HCT116 (cell line): ENCODE measurements at regions not wholly inside any gene's neighbourhood (a gene's known extent, or its start where the extent isn't known, plus 50 kb on each side); places are given as distances from the start of the nearest gene placed in this dataset.

Experiments used
- ATAC-seq: fragments of 200-7000 bp; cut with Tn5 transposase; 2 replicates; pipeline ENCODE4 v1.9.1; 2020; ENCODE audit warnings: mild to moderate bottlenecking, moderate library complexity
- BruUV-seq: library from RNA; stranded (reverse); fragments of 400-500 nt; replicated peaks from 2 replicates; lab custom pipeline; 2021; lab: Mats Ljungman, UMichigan
- CTCF ChIA-PET: fragments of 300-600 bp; sonication (Branson Sonifier 250); formaldehyde crosslinking; loops from one replicate; lab custom pipeline; 2021; ENCODE audit warnings: antibody characterized with exemption; lab: Charles Lee
- POLR2A ChIA-PET: fragments of 300-600, 350-600 bp; sonication (Branson Sonifier 250); formaldehyde crosslinking; loops from one replicate; lab custom pipeline; 2021; ENCODE audit warnings: antibody characterized with exemption; lab: Charles Lee
- RAD21 ChIA-PET, 2 experiments: fragments of 300-600 bp; sonication (Branson Sonifier 250); formaldehyde crosslinking; loops; one replicate each; lab custom pipeline; 2023; ENCODE audit warnings: low total read pairs in 2 of 2; ENCODE audit not compliant: uncharacterized antibody in 2 of 2, unreplicated experiment in 2 of 2, low non-redundant PET in 1 of 2; lab: Charles Lee
- DNase-seq: peaks from one replicate; pipeline ENCODE4 v3.0.0-alpha.2; 2010; ENCODE audit warnings: low read depth, low spot score
- H2AFZ ChIP-seq: fragments of 200-600 bp; shearing (Covaris generic), sonication (generic); 2 replicates; pipeline ENCODE4 v1.6.1; 2017; ENCODE audit warnings: low read depth, mixed run types, mixed read lengths, antibody characterized with exemption, low read length; ENCODE audit not compliant: poor library complexity, severe bottlenecking
- H3K27ac ChIP-seq: 2 replicates; pipeline ENCODE4 v1.5.1; 2012; ENCODE audit warnings: low read depth, low read length
- H3K27me3 ChIP-seq: fragments of 200-600 bp; sonication (generic); 2 replicates; pipeline ENCODE4 v1.6.1; 2016; ENCODE audit warnings: mixed run types, low read length, mixed read lengths; ENCODE audit not compliant: insufficient read depth
- H3K36me3 ChIP-seq, 2 experiments: fragments of 200-500 bp in 1 of 2; fragments of 200-600 bp in 1 of 2; sonication (Bioruptor generic) in 1 of 2; sonication (generic) in 1 of 2; 2 replicates each; pipeline versions ENCODE4 v1.5.1 to v1.6.1; 2014 to 2016; ENCODE audit warnings: low read length in 2 of 2, inconsistent platforms in 1 of 2, mixed read lengths in 1 of 2, mixed run types in 1 of 2; ENCODE audit not compliant: insufficient read depth in 2 of 2, control insufficient read depth in 1 of 2
- H3K4me1 ChIP-seq, 2 experiments: fragments of 200-600 bp in 1 of 2; sonication (generic) in 1 of 2; 2 replicates each; pipeline versions ENCODE4 v1.5.1 to v1.6.1; 2012 to 2017; ENCODE audit warnings: low read length in 2 of 2, inconsistent platforms in 1 of 2, mild to moderate bottlenecking in 1 of 2, mixed read lengths in 1 of 2, mixed run types in 1 of 2, moderate library complexity in 1 of 2; ENCODE audit not compliant: insufficient read depth in 2 of 2, control insufficient read depth in 1 of 2
- H3K4me2 ChIP-seq: fragments of 200-600 bp; sonication (generic); 2 replicates; pipeline ENCODE4 v1.6.1; 2017; ENCODE audit warnings: mixed run types, low read length, mixed read lengths
- H3K4me3 ChIP-seq, 2 experiments: fragments of 200-600 bp in 1 of 2; sonication (generic) in 1 of 2; replicated peaks in 1 of 2; 2 replicates each; pipeline ENCODE4 v1.5.1; 2011 to 2016; ENCODE audit warnings: low read length in 2 of 2, control low read depth in 1 of 2, low read depth in 1 of 2, mild to moderate bottlenecking in 1 of 2, mixed read lengths in 1 of 2, mixed run types in 1 of 2
- H3K79me2 ChIP-seq: fragments of 200-600 bp; sonication (generic); 2 replicates; pipeline ENCODE4 v1.6.1; 2017; ENCODE audit warnings: mild to moderate bottlenecking, mixed run types, low read length, moderate library complexity, mixed read lengths; ENCODE audit not compliant: insufficient read depth
- H3K9ac ChIP-seq: fragments of 200-600 bp; sonication (generic); 2 replicates; pipeline ENCODE4 v1.6.1; 2016; ENCODE audit warnings: low read length, mixed read lengths
- H3K9me2 ChIP-seq: fragments of 200-600 bp; sonication (generic), shearing (Covaris generic); 2 replicates; pipeline ENCODE4 v1.6.1; 2017; ENCODE audit warnings: mixed run types, mild to moderate bottlenecking, moderate library complexity; ENCODE audit not compliant: insufficient read depth
- H3K9me3 ChIP-seq, 2 experiments: fragments of 200-500 bp in 1 of 2; fragments of 200-600 bp in 1 of 2; sonication (Bioruptor generic) in 1 of 2; sonication (generic) in 1 of 2; 2 replicates each; pipeline ENCODE4 v1.6.1; 2014 to 2017; ENCODE audit warnings: low read length in 2 of 2, mixed read lengths in 2 of 2, inconsistent platforms in 1 of 2, low read depth in 1 of 2, mild to moderate bottlenecking in 1 of 2, mixed run types in 1 of 2, moderate library complexity in 1 of 2; ENCODE audit not compliant: control insufficient read depth in 1 of 2, insufficient read depth in 1 of 2
- H4K20me1 ChIP-seq: fragments of 200-600 bp; sonication (generic), shearing (Covaris generic); 2 replicates; pipeline ENCODE4 v1.6.1; 2017; ENCODE audit warnings: mixed run types, mild to moderate bottlenecking, moderate library complexity; ENCODE audit not compliant: insufficient read depth
- CBX3 ChIP-seq: IDR thresholded peaks from 2 replicates; pipeline ENCODE4 v1.6.1; 2012; ENCODE audit warnings: low read depth
- CEBPB ChIP-seq: IDR thresholded peaks from 2 replicates; pipeline ENCODE4 v1.6.1; 2012; ENCODE audit warnings: low read depth
- EGR1 ChIP-seq: IDR thresholded peaks from 2 replicates; pipeline ENCODE4 v1.6.1; 2012; ENCODE audit warnings: low read depth
- EZH2 ChIP-seq: fragments of 200-600 bp; sonication (generic); IDR thresholded peaks from 2 replicates; pipeline ENCODE4 v1.6.1; 2017; ENCODE audit warnings: antibody characterized with exemption, mixed run types
- FOSL1 ChIP-seq: IDR thresholded peaks from 2 replicates; pipeline ENCODE4 v1.6.1; 2012; ENCODE audit warnings: low read depth
- JUND ChIP-seq: IDR thresholded peaks from 2 replicates; pipeline ENCODE4 v1.6.1; 2012
- POLR2A ChIP-seq: IDR thresholded peaks from 2 replicates; pipeline ENCODE4 v1.7.0; 2011; ENCODE audit warnings: borderline replicate concordance; ENCODE audit not compliant: insufficient read depth, insufficient read length; ENCODE audit errors: extremely low read depth
- POLR2AphosphoS5 ChIP-seq: IDR thresholded peaks from 2 replicates; pipeline ENCODE4 v1.6.1; 2011; ENCODE audit warnings: mild to moderate bottlenecking, low read depth, low read length, moderate library complexity
- RAD21 ChIP-seq: IDR thresholded peaks from 2 replicates; pipeline ENCODE4 v1.6.1; 2012; ENCODE audit warnings: low read depth, mild to moderate bottlenecking
- SIN3A ChIP-seq: IDR thresholded peaks from 2 replicates; pipeline ENCODE4 v1.6.1; 2012; ENCODE audit warnings: low read depth
- SP1 ChIP-seq: IDR thresholded peaks from 2 replicates; pipeline ENCODE4 v1.6.1; 2012; ENCODE audit warnings: low read depth
- SRF ChIP-seq: IDR thresholded peaks from 2 replicates; pipeline ENCODE4 v1.6.1; 2012; ENCODE audit warnings: low read depth
- YY1 ChIP-seq: IDR thresholded peaks from 2 replicates; pipeline ENCODE4 v1.6.1; 2011; ENCODE audit warnings: low read length, low read depth, moderate library complexity, mild to moderate bottlenecking; ENCODE audit not compliant: insufficient replicate concordance; ENCODE audit errors: extremely low read depth
- ZFX ChIP-seq: fragments of 450-650 bp; IDR thresholded peaks from 2 replicates; pipeline ENCODE4 v1.6.1; 2017
- ZNF274 ChIP-seq: fragments of 200-500 bp; sonication (Bioruptor generic); IDR thresholded peaks from 2 replicates; pipeline ENCODE4 v1.6.1; 2014; ENCODE audit warnings: mild to moderate bottlenecking, low read depth, low read length, inconsistent platforms
- intact Hi-C: fragments of 100-400 bp; cut with micrococcal nuclease; formaldehyde crosslinking; loops from 2 replicates; pipeline ENCODE4 v1.10.0; 2022
- TF ChIP-seq, protein P1 (sequence below): IDR thresholded peaks from 2 replicates; pipeline ENCODE4 v1.6.1; 2012
- TF ChIP-seq, protein P2 (sequence below): IDR thresholded peaks from 2 replicates; pipeline ENCODE4 v1.6.1; 2011; ENCODE audit warnings: mild to moderate bottlenecking, low read length, moderate library complexity; ENCODE audit not compliant: insufficient replicate concordance; ENCODE audit errors: extremely low read depth
- TF ChIP-seq, protein P3 (sequence below): IDR thresholded peaks from 2 replicates; pipeline ENCODE4 v1.6.1; 2012
- TF ChIP-seq, protein P4 (sequence below), 3 experiments: fragments of 200-600 bp in 1 of 3; sonication (generic) in 1 of 3; IDR thresholded peaks in 2 of 3; conservative IDR thresholded peaks in 1 of 3; 2 replicates each; pipeline ENCODE4 v1.5.1; 2012 to 2017; ENCODE audit warnings: low read depth in 2 of 3, low read length in 2 of 3, antibody characterized with exemption in 1 of 3, borderline replicate concordance in 1 of 3, control low read depth in 1 of 3, mild to moderate bottlenecking in 1 of 3, mixed read lengths in 1 of 3, mixed run types in 1 of 3, moderate library complexity in 1 of 3; ENCODE audit not compliant: insufficient read depth in 1 of 3

DNA sequence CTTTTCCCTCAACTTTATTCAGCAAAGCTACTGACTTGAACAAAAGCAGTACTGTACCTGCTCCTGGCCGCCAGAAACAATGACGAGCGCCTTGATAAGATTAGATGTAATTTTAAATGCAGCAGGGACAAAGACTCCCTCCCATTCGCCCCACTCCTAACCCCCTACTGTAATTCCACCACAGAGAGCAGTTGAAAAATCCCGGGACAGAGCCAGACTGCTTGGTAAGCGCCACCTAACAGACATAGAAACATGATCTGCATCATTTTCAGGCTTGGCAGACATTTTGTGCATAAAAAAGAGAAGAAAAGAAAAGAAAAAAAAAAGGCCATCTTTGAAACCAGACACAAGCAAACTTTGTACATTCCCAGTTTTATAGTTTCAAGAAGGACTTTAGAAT, 81.9 kb downstream of the ISL1 start:
- no TSS peak for BruUV-seq
- Histone ChIP-seq H3K9ac (no peak overlapping the region), H3K79me2 (no peaks in the 10 kb centered on the region), H4K20me1 (no peaks in the 10 kb centered on the region), H3K4me1 (no peaks in the 10 kb centered on the region), H3K9me2 (no peaks in the 10 kb centered on the region), H3K36me3 (no peaks in the 10 kb centered on the region), H3K9me3 (no peaks in the 10 kb centered on the region), H3K27ac (no peak overlapping the region), H3K27me3 (no peaks in the 10 kb centered on the region), H2AFZ (no peak overlapping the region), H3K4me3 (no peak overlapping the region), H3K4me2 (no peak overlapping the region)
- DNase-seq (no peak), ATAC-seq (no peak)
- POLR2A ChIA-PET: no interaction called here
- CTCF ChIA-PET: no interaction called here
- RAD21 ChIA-PET: no interaction called here
- TF ChIP-seq YY1: no peak
- TF ChIP-seq, protein P1, sequence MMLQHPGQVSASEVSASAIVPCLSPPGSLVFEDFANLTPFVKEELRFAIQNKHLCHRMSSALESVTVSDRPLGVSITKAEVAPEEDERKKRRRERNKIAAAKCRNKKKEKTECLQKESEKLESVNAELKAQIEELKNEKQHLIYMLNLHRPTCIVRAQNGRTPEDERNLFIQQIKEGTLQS: no peak
- TF ChIP-seq, protein P2, sequence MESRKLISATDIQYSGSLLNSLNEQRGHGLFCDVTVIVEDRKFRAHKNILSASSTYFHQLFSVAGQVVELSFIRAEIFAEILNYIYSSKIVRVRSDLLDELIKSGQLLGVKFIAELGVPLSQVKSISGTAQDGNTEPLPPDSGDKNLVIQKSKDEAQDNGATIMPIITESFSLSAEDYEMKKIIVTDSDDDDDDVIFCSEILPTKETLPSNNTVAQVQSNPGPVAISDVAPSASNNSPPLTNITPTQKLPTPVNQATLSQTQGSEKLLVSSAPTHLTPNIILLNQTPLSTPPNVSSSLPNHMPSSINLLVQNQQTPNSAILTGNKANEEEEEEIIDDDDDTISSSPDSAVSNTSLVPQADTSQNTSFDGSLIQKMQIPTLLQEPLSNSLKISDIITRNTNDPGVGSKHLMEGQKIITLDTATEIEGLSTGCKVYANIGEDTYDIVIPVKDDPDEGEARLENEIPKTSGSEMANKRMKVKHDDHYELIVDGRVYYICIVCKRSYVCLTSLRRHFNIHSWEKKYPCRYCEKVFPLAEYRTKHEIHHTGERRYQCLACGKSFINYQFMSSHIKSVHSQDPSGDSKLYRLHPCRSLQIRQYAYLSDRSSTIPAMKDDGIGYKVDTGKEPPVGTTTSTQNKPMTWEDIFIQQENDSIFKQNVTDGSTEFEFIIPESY: no peak
- TF ChIP-seq, protein P3, sequence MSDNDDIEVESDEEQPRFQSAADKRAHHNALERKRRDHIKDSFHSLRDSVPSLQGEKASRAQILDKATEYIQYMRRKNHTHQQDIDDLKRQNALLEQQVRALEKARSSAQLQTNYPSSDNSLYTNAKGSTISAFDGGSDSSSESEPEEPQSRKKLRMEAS: no peak
- TF ChIP-seq, protein P4, sequence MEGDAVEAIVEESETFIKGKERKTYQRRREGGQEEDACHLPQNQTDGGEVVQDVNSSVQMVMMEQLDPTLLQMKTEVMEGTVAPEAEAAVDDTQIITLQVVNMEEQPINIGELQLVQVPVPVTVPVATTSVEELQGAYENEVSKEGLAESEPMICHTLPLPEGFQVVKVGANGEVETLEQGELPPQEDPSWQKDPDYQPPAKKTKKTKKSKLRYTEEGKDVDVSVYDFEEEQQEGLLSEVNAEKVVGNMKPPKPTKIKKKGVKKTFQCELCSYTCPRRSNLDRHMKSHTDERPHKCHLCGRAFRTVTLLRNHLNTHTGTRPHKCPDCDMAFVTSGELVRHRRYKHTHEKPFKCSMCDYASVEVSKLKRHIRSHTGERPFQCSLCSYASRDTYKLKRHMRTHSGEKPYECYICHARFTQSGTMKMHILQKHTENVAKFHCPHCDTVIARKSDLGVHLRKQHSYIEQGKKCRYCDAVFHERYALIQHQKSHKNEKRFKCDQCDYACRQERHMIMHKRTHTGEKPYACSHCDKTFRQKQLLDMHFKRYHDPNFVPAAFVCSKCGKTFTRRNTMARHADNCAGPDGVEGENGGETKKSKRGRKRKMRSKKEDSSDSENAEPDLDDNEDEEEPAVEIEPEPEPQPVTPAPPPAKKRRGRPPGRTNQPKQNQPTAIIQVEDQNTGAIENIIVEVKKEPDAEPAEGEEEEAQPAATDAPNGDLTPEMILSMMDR (IDR thresholded peaks at IDR 0.05 in 2 of 3, conservative IDR thresholded peaks at IDR 0.05 in 1 of 3; ENCODE audit: borderline replicate concordance in 1 of 3, insufficient read depth in 1 of 3, low read depth in 2 of 3, low read length in 2 of 3): no peak
- TF ChIP-seq RAD21: no peak
- TF ChIP-seq CBX3: no peak
- no peak for TF ChIP-seq ZFX
- no peak for TF ChIP-seq POLR2A
- TF ChIP-seq SRF: no peak
- no peak for TF ChIP-seq SIN3A
- no peak for TF ChIP-seq SP1
- TF ChIP-seq EGR1: no peak
- no peak for TF ChIP-seq CEBPB
- no peak for TF ChIP-seq POLR2AphosphoS5
- TF ChIP-seq JUND: no peak
- TF ChIP-seq EZH2: no peak
- TF ChIP-seq ZNF274: no peak
- TF ChIP-seq FOSL1: no peak
- intact Hi-C loops: no loop called here
